ENCODE measurements at regions not wholly inside any gene's neighbourhood (a gene's known extent, or its start where the extent isn't known, plus 50 kb on each side); places are given as distances from the start of the nearest gene placed in this dataset.

GRCh38 chr14:101004954-101005353 is 101.4 kb upstream of the RTL1 start:
- H3K4me3 ChIP-seq (ENCODE audit: low read depth, low read length), result no peak overlapping the region
- peaks cover 2% of the 10 kb centered on the region for H3K36me3 ChIP-seq (ENCODE audit: control insufficient read depth, insufficient read depth, low read length)
- no peaks in the 10 kb centered on the region for H3K9me3 ChIP-seq (ENCODE audit: control insufficient read depth, insufficient read depth, low read length)
- no peak overlapping the region for H3K9ac ChIP-seq (ENCODE audit: low read depth, low read length)
- no peaks in the 10 kb centered on the region for H3K27me3 ChIP-seq (ENCODE audit: control insufficient read depth, insufficient read depth, low read length)
- no peaks in the 10 kb centered on the region for H3K4me1 ChIP-seq (ENCODE audit: control insufficient read depth, insufficient read depth, low read length)

DNA sequence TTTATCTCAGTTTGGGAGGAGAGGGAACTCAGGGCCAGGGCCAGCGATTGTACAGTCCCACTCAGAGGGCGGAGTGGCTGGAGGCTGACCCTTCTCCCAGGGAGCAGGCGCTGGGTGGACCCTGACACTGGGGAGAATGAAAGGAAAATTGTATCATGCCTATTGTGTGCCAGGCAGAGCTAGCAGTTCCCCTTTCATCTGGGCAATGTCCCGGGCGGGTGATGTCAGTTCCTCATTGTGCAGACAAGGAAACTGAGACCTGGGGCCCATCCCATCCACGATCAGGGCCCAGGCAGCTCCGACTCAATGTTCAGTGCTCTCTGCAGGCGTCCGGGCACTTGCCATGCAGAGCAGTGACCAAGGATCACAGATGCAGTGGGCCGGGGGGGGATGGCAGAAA is 101.9 kb upstream of the RTL1 start:
- H3K27me3 ChIP-seq (ENCODE audit: control insufficient read depth, insufficient read depth, low read length), result no peaks in the 10 kb centered on the region
- peaks cover 2% of the 10 kb centered on the region for H3K36me3 ChIP-seq (ENCODE audit: control insufficient read depth, insufficient read depth, low read length)
- no peaks in the 10 kb centered on the region for H3K9me3 ChIP-seq (ENCODE audit: control insufficient read depth, insufficient read depth, low read length)
- no peaks in the 10 kb centered on the region for H3K4me1 ChIP-seq (ENCODE audit: control insufficient read depth, insufficient read depth, low read length)
- no peak overlapping the region for H3K4me3 ChIP-seq (ENCODE audit: low read depth, low read length)
- no peak overlapping the region for H3K9ac ChIP-seq (ENCODE audit: low read depth, low read length)

DNA sequence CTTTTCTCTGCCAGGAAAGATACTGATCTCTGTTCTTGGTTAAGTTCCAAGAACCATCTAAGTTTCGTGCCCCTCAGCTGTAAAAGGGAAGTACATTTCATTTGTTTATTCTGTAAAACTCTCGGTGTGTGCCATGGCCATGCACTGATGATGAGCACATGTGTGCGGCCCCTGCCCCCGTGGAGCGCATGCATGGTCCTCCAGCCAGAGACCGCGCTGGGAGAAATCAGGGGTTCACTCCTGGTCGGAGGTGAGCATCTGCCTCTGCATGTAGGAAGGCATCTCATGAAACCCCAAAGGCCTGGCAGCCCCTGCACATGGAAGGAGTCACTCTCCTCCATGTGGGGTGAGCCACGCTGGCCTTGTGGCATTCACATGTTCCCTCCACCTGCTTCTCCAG is 102.5 kb upstream of the RTL1 start:
- H3K36me3 ChIP-seq (ENCODE audit: control insufficient read depth, insufficient read depth, low read length), result peaks cover 2% of the 10 kb centered on the region
- no peaks in the 10 kb centered on the region for H3K9me3 ChIP-seq (ENCODE audit: control insufficient read depth, insufficient read depth, low read length)
- no peak overlapping the region for H3K9ac ChIP-seq (ENCODE audit: low read depth, low read length)

DNA sequence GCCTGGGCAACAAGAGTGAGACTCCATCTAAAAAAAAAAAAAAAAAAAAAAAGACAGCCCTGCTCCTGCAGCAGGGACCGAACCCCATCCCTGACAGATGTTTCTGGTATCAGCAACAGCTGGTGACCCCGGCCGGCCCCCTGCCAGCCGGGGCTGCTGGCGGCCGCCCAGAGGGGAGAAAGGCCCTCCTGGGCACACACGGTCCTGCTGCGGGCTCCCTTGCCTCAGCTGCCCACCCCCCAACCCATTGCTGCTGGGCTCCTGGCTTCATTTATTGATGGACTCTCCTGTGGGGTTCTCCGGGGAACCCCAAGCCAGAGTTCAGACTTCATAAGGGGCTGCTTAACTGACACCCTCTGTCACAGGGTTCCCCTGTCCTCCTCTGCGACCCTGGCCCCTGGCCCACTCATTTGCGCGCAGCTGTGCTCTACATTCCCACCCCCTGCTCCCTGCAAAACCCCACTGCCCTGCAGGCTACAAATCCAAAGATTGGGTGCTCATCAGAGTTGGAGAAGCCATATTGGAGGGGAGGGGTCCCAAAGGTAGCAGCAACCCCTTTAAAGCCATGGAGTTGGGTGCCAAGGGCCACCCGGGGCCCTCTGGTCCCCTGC is 103.6 kb upstream of the RTL1 start:
- no peaks in the 10 kb centered on the region for H3K9me3 ChIP-seq (ENCODE audit: control insufficient read depth, insufficient read depth, low read length)
- no peak overlapping the region for H3K9ac ChIP-seq (ENCODE audit: low read depth, low read length)
- H3K4me3 ChIP-seq (ENCODE audit: low read depth, low read length), result no peak overlapping the region
- H3K27me3 ChIP-seq (ENCODE audit: control insufficient read depth, insufficient read depth, low read length), result no peaks in the 10 kb centered on the region
- H3K36me3 ChIP-seq (ENCODE audit: control insufficient read depth, insufficient read depth, low read length), result peaks cover 2% of the 10 kb centered on the region
- H3K4me1 ChIP-seq (ENCODE audit: control insufficient read depth, insufficient read depth, low read length), result no peaks in the 10 kb centered on the region

More for the DNA sequence above, 102.5 kb upstream of the RTL1 start:
- no peak overlapping the region for H3K4me3 ChIP-seq (ENCODE audit: low read depth, low read length)
- H3K27me3 ChIP-seq (ENCODE audit: control insufficient read depth, insufficient read depth, low read length), result no peaks in the 10 kb centered on the region
- H3K4me1 ChIP-seq (ENCODE audit: control insufficient read depth, insufficient read depth, low read length), result no peaks in the 10 kb centered on the region

DNA sequence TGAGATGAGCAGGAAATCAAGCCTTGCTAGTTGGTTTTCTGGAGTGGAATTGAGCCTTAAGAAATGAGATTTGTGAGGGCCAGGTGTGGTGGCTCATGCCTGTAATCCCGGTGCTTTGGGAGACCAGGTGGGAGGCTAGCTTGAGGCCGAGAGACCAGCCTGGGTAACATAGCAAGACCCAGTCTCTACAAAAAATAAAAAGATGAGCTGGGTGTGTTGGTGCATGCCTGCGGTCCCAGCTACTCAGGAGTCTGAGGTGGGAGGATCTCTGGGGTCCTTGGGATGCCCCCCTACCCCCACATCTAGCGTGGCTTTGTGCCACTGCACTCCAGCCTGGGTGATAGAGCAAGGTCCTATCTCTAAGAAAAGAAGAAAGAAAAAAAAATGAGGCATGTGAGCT is 104.2 kb upstream of the RTL1 start:
- Histone ChIP-seq H3K9ac (ENCODE audit: low read depth, low read length) (no peak overlapping the region), H3K9me3 (ENCODE audit: control insufficient read depth, insufficient read depth, low read length) (no peaks in the 10 kb centered on the region), H3K4me3 (ENCODE audit: low read depth, low read length) (no peak overlapping the region), H3K36me3 (ENCODE audit: control insufficient read depth, insufficient read depth, low read length) (peaks cover 2% of the 10 kb centered on the region), H3K4me1 (ENCODE audit: control insufficient read depth, insufficient read depth, low read length) (no peaks in the 10 kb centered on the region), H3K27me3 (ENCODE audit: control insufficient read depth, insufficient read depth, low read length) (no peaks in the 10 kb centered on the region)

GRCh38 chr14:101008196-101008595 is 104.7 kb upstream of the RTL1 start:
- Histone ChIP-seq H3K36me3 (ENCODE audit: control insufficient read depth, insufficient read depth, low read length) (peaks cover 2% of the 10 kb centered on the region), H3K4me3 (ENCODE audit: low read depth, low read length) (no peak overlapping the region), H3K9me3 (ENCODE audit: control insufficient read depth, insufficient read depth, low read length) (no peaks in the 10 kb centered on the region), H3K9ac (ENCODE audit: low read depth, low read length) (no peak overlapping the region), H3K4me1 (ENCODE audit: control insufficient read depth, insufficient read depth, low read length) (no peaks in the 10 kb centered on the region), H3K27me3 (ENCODE audit: control insufficient read depth, insufficient read depth, low read length) (no peaks in the 10 kb centered on the region)

- no peak overlapping the region for H3K4me3 ChIP-seq (ENCODE audit: low read depth, low read length)
- peaks cover 2% of the 10 kb centered on the region for H3K36me3 ChIP-seq (ENCODE audit: control insufficient read depth, insufficient read depth, low read length)
- no peaks in the 10 kb centered on the region for H3K4me1 ChIP-seq (ENCODE audit: control insufficient read depth, insufficient read depth, low read length)
- no peak overlapping the region for H3K9ac ChIP-seq (ENCODE audit: low read depth, low read length)
- no peaks in the 10 kb centered on the region for H3K9me3 ChIP-seq (ENCODE audit: control insufficient read depth, insufficient read depth, low read length)
- no peaks in the 10 kb centered on the region for H3K27me3 ChIP-seq (ENCODE audit: control insufficient read depth, insufficient read depth, low read length)
These were observed 105.3 kb upstream of the RTL1 start for GRCh38 chr14:101008631-101009336.

DNA sequence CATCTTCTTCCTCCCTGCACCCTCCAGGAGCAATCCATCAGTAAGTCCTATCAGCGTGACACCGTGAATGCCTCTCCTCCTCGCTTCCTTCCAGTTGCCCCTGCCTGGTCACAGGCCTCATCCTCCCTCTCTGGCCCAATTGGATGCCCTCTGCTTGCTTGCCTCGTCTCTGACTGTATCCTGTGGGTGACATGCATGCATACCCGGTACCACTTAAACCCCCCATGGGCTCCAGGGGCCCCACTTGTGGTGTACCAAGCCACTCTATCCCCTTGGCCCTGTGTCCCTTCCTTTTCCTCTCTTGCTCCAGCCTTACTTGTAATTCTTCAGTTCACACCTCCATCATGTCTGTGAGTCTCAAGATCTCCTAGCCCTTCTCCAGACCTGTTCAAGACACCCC is 106.0 kb upstream of the RTL1 start:
- Histone ChIP-seq H3K9ac (ENCODE audit: low read depth, low read length) (no peak overlapping the region), H3K27me3 (ENCODE audit: control insufficient read depth, insufficient read depth, low read length) (no peaks in the 10 kb centered on the region), H3K9me3 (ENCODE audit: control insufficient read depth, insufficient read depth, low read length) (no peaks in the 10 kb centered on the region), H3K4me3 (ENCODE audit: low read depth, low read length) (no peak overlapping the region), H3K36me3 (ENCODE audit: control insufficient read depth, insufficient read depth, low read length) (no peaks in the 10 kb centered on the region), H3K4me1 (ENCODE audit: control insufficient read depth, insufficient read depth, low read length) (no peaks in the 10 kb centered on the region)

GRCh38 chr14:101010293-101010692 is 106.8 kb upstream of the RTL1 start:
- H3K9me3 ChIP-seq (ENCODE audit: control insufficient read depth, insufficient read depth, low read length), result no peaks in the 10 kb centered on the region
- H3K27me3 ChIP-seq (ENCODE audit: control insufficient read depth, insufficient read depth, low read length), result no peaks in the 10 kb centered on the region
- no peak overlapping the region for H3K4me3 ChIP-seq (ENCODE audit: low read depth, low read length)
- H3K36me3 ChIP-seq (ENCODE audit: control insufficient read depth, insufficient read depth, low read length), result no peaks in the 10 kb centered on the region
- no peak overlapping the region for H3K9ac ChIP-seq (ENCODE audit: low read depth, low read length)
- no peaks in the 10 kb centered on the region for H3K4me1 ChIP-seq (ENCODE audit: control insufficient read depth, insufficient read depth, low read length)

GRCh38 chr14:101010835-101011234 is 107.3 kb upstream of the RTL1 start:
- no peak overlapping the region for H3K9ac ChIP-seq (ENCODE audit: low read depth, low read length)
- H3K36me3 ChIP-seq (ENCODE audit: control insufficient read depth, insufficient read depth, low read length), result no peaks in the 10 kb centered on the region
- H3K4me1 ChIP-seq (ENCODE audit: control insufficient read depth, insufficient read depth, low read length), result no peaks in the 10 kb centered on the region
- H3K4me3 ChIP-seq (ENCODE audit: low read depth, low read length), result no peak overlapping the region
- no peaks in the 10 kb centered on the region for H3K27me3 ChIP-seq (ENCODE audit: control insufficient read depth, insufficient read depth, low read length)
- no peaks in the 10 kb centered on the region for H3K9me3 ChIP-seq (ENCODE audit: control insufficient read depth, insufficient read depth, low read length)

DNA sequence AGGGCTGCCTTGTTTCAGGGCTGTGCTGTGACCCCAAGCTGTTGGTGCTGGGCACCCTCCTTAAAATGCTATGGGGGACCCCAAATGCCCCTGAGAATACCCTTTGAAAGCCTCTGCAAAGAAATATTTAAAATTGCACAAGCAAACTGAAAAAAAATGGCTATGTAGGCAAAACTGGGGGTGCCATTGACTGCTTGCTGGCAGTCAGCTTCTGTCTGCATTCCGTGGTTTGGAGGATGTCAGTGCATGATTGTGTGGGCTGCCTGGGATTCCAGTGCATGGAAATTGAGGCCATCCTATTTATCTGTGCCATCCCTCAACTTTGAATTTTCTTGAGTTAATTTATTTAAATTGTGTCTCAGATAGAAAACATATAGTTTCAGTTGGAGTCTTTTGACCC is 113.7 kb upstream of the RTL1 start:
- Histone ChIP-seq H3K27me3 (ENCODE audit: control insufficient read depth, insufficient read depth, low read length) (no peaks in the 10 kb centered on the region), H3K9me3 (ENCODE audit: control insufficient read depth, insufficient read depth, low read length) (no peaks in the 10 kb centered on the region), H3K36me3 (ENCODE audit: control insufficient read depth, insufficient read depth, low read length) (no peaks in the 10 kb centered on the region), H3K4me1 (ENCODE audit: control insufficient read depth, insufficient read depth, low read length) (no peaks in the 10 kb centered on the region), H3K9ac (ENCODE audit: low read depth, low read length) (no peak overlapping the region), H3K4me3 (ENCODE audit: low read depth, low read length) (no peak overlapping the region)

DNA sequence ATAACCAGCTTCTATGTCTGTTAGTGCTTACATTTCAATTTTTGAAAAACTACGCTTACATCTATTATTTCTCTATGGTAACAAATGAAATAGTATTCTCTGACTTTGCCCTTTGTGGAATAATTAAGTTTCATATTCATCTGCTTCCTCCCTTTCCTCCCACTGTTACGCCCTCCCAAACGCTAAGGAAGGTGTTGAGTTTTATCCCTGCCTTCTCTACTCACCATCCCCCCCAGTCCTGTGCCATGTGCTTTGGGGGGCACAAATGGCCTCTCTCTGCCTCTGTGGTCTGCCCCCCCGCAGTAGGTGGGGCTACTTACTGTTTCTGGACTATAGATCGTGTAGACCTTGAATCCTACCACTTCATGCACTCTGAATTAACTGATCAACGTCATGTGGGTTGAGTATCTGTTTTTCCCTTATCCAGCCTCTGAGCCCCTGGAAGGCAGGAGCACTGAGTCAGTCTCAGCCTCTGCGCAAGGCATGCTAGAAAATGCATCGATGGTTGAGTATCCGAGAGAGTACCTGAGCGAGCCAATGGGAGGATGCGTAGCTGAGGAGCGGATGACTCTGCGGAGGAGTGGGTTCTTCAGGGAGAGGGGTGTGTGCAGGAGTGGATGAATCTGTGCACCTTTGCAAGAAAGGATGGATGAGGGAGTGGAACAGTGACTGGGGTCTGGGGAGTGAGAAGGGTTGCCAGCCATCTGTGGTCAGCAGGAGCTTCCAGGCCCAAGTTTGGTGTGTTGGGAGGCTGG is 114.5 kb upstream of the RTL1 start:
- Histone ChIP-seq H3K4me3 (ENCODE audit: low read depth, low read length) (no peak overlapping the region), H3K36me3 (ENCODE audit: control insufficient read depth, insufficient read depth, low read length) (no peaks in the 10 kb centered on the region)

More for the DNA sequence above, 114.5 kb upstream of the RTL1 start:
- H3K9me3 ChIP-seq (ENCODE audit: control insufficient read depth, insufficient read depth, low read length), result peaks cover 4% of the 10 kb centered on the region
- no peaks in the 10 kb centered on the region for H3K4me1 ChIP-seq (ENCODE audit: control insufficient read depth, insufficient read depth, low read length)
- H3K9ac ChIP-seq (ENCODE audit: low read depth, low read length), result no peak overlapping the region
- no peaks in the 10 kb centered on the region for H3K27me3 ChIP-seq (ENCODE audit: control insufficient read depth, insufficient read depth, low read length)

All from iPS-15b (cell line).